Liver (tissue), 8 donors: ENCODE measurements at regions not wholly inside any gene's neighbourhood (a gene's known extent, or its start where the extent isn't known, plus 50 kb on each side); places are given as distances from the start of the nearest gene placed in this dataset.
"Not testable (repeated sequence)": the region's sequence is repeated elsewhere in the genome, so short reads cannot be mapped to it uniquely, and the experiment has no call there.

Experiments used
- DNase-seq: peaks from one replicate; pipeline ENCODE4 v3.0.0-alpha.2; 2017; ENCODE audit warnings: low spot score
- H3K27ac ChIP-seq, 2 donors: one replicate each; pipeline ENCODE4 v1.7.0; 2013; ENCODE audit warnings: inconsistent platforms in 2 of 2, low read length in 2 of 2, control low read depth in 1 of 2, low read depth in 1 of 2, mild to moderate bottlenecking in 1 of 2
- H3K27me3 ChIP-seq, 4 donors: one replicate each; pipeline versions ENCODE4 v1.6.1 to v1.7.0; 2013; ENCODE audit warnings: low read length in 3 of 4, inconsistent platforms in 1 of 4, mild to moderate bottlenecking in 1 of 4, moderate library complexity in 1 of 4; ENCODE audit not compliant: control insufficient read depth in 4 of 4, insufficient read depth in 4 of 4
- H3K36me3 ChIP-seq, 4 donors: one replicate each; pipeline versions ENCODE4 v1.6.1 to v1.7.0; 2013; ENCODE audit warnings: low read length in 3 of 4, mild to moderate bottlenecking in 3 of 4, low read depth in 1 of 4, moderate library complexity in 1 of 4; ENCODE audit not compliant: control insufficient read depth in 4 of 4, insufficient read depth in 3 of 4
- H3K4me1 ChIP-seq, 4 donors: one replicate each; pipeline versions ENCODE4 v1.6.1 to v1.7.0; 2013; ENCODE audit warnings: low read length in 3 of 4, mild to moderate bottlenecking in 3 of 4, moderate library complexity in 1 of 4; ENCODE audit not compliant: control insufficient read depth in 4 of 4, insufficient read depth in 4 of 4
- H3K4me3 ChIP-seq, 3 donors: one replicate each; pipeline versions ENCODE4 v1.6.1 to v1.7.0; 2013; ENCODE audit warnings: low read length in 3 of 3, control low read depth in 1 of 3, low read depth in 1 of 3, mild to moderate bottlenecking in 1 of 3
- H3K9ac ChIP-seq, 2 donors: one replicate each; pipeline ENCODE4 v1.7.0; 2013; ENCODE audit warnings: low read length in 2 of 2, mild to moderate bottlenecking in 2 of 2, moderate library complexity in 2 of 2, control low read depth in 1 of 2, low read depth in 1 of 2
- H3K9me3 ChIP-seq, 4 donors: one replicate each; pipeline versions ENCODE4 v1.6.1 to v1.7.0; 2013; ENCODE audit warnings: low read length in 3 of 4; ENCODE audit not compliant: control insufficient read depth in 4 of 4
- CTCF ChIP-seq: fragments of 150-350 bp; IDR thresholded peaks from 2 replicates; pipeline ENCODE4 v1.5.1; 2017; ENCODE audit warnings: improper control_type of control experiment, low read depth, low read length; ENCODE audit not compliant: missing input control
- EGR1 ChIP-seq, 2 donors: IDR thresholded peaks; 2 replicates each; pipeline ENCODE4 v1.6.1; 2016 to 2018; ENCODE audit warnings: antibody characterized with exemption in 2 of 2, low read depth in 2 of 2
- FOXA1 ChIP-seq: IDR thresholded peaks from 2 replicates; pipeline ENCODE4 v1.6.1; 2016; ENCODE audit warnings: antibody characterized with exemption
- FOXA2 ChIP-seq: IDR thresholded peaks from 2 replicates; pipeline ENCODE4 v1.6.1; 2016; ENCODE audit warnings: antibody characterized with exemption
- HNF4A ChIP-seq, 2 donors: conservative IDR thresholded peaks; 2 replicates each; pipeline ENCODE4 v1.6.1; 2016; ENCODE audit warnings: antibody characterized with exemption in 2 of 2, mild to moderate bottlenecking in 2 of 2
- HNF4G ChIP-seq: IDR thresholded peaks from 2 replicates; pipeline ENCODE4 v1.6.1; 2016; ENCODE audit warnings: antibody characterized with exemption
- JUND ChIP-seq, 2 donors: IDR thresholded peaks; 2 replicates each; pipeline ENCODE4 v1.6.1; 2016; ENCODE audit warnings: antibody characterized with exemption in 2 of 2
- NR2F2 ChIP-seq: IDR thresholded peaks from 2 replicates; pipeline ENCODE4 v1.6.1; 2016; ENCODE audit warnings: antibody characterized with exemption
- RXRA ChIP-seq, 2 donors: IDR thresholded peaks; 2 replicates each; pipeline ENCODE4 v1.6.1; 2017 to 2018; ENCODE audit warnings: antibody characterized with exemption in 2 of 2, mild to moderate bottlenecking in 1 of 2
- SP1 ChIP-seq: IDR thresholded peaks from 2 replicates; pipeline ENCODE4 v1.6.1; 2018; ENCODE audit warnings: antibody characterized with exemption, mild to moderate bottlenecking
- TAF1 ChIP-seq: conservative IDR thresholded peaks from 2 replicates; pipeline ENCODE4 v1.6.1; 2016; ENCODE audit warnings: antibody characterized with exemption, mild to moderate bottlenecking
- YY1 ChIP-seq: IDR thresholded peaks from 2 replicates; pipeline ENCODE4 v1.6.1; 2016; ENCODE audit warnings: antibody characterized with exemption, mild to moderate bottlenecking
- ZBTB33 ChIP-seq: IDR thresholded peaks from 2 replicates; pipeline ENCODE4 v1.6.1; 2016; ENCODE audit warnings: antibody characterized with exemption
- WGBS: extraction: QIAGEN DNeasy Blood & Tissue Kit; methylation state at CpG from one replicate; pipeline ENCODE4 v1.1.7; 2013; 5-methylcytosine and 5-hydroxymethylcytosine counted together
- TF ChIP-seq, protein P1 (sequence below): IDR thresholded peaks from 2 replicates; pipeline ENCODE4 v1.6.1; 2016; ENCODE audit warnings: antibody characterized with exemption
- TF ChIP-seq, protein P2 (sequence below): IDR thresholded peaks from 2 replicates; pipeline ENCODE4 v1.6.1; 2016; ENCODE audit warnings: antibody characterized with exemption, mild to moderate bottlenecking
- donor health status: healthy.
- donor health status: healthy.
- donor health status: healthy.
- donor health status: healthy.
- donor health status: healthy.

GRCh38 chr13:22886061-22886460 is 294.7 kb upstream of the SGCG start:
- not testable (repeated sequence) for H3K4me3 ChIP-seq, H3K9me3 ChIP-seq, H3K27ac ChIP-seq, H3K4me1 ChIP-seq, H3K27me3 ChIP-seq, H3K9ac ChIP-seq, DNase-seq, H3K36me3 ChIP-seq
- WGBS: 88% methylated on average over 8 of the region's 8 CpGs

DNA sequence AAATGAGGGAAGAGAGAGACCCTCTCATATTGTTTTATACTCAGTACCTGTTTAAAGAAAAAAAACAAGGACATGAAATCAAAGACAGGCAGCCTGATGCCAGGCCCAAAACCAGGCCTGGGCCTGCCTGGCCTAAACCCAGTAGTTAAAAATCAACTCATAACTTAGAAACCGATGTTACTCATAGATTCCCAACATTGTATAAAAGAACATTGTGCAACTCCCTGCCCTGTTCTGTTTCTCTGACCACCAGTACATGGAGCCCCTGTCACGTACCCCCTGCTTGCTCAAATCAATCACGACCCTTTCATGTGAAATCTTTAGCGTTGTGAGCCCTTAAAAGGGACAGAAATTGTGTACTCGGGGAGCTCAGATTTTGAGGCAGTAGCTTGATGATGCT is 291.4 kb upstream of the SGCG start:
- H3K36me3 ChIP-seq, H3K27ac ChIP-seq, H3K4me1 ChIP-seq, H3K4me3 ChIP-seq, DNase-seq, H3K9me3 ChIP-seq, H3K9ac ChIP-seq, H3K27me3 ChIP-seq: not testable (repeated sequence)
- WGBS: 81% methylated on average over 5 of the region's 5 CpGs

DNA sequence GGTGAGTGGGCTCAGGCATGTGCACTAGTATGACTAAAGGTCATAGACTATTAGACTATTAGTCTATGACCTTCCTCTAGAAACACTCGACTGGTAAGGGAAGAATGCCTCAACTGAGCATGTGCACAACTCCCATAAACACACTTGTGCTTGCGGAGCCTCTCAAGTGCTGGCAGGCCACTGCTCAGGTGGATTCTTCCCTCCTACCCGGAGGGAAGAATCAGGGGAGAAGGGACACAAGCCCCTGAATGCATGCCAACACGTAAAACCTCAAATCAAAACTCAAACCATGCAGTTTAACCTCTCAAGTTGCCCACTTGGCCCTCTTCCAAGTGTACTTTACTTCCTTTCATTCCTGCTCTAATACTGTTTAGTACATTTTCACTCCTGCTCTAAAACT is 287.6 kb upstream of the SGCG start:
- no peak for DNase-seq
- Histone ChIP-seq H3K36me3 (no peaks in the 10 kb centered on the region), H3K9ac (no peak overlapping the region), H3K27me3 (no peaks in the 10 kb centered on the region), H3K27ac (no peak overlapping the region), H3K4me1 (no peaks in the 10 kb centered on the region), H3K4me3 (no peak overlapping the region), H3K9me3 (no peaks in the 10 kb centered on the region)
- TF ChIP-seq FOXA2: no peak
- TF ChIP-seq RXRA (IDR thresholded peaks at IDR 0.05): no peak
- no peak for TF ChIP-seq YY1
- TF ChIP-seq EGR1 (IDR thresholded peaks at IDR 0.05; ENCODE audit: low read depth in 2 of 2): no peak
- no peak for TF ChIP-seq ZBTB33
- no peak for TF ChIP-seq HNF4G
- no peak for TF ChIP-seq TAF1
- no peak for TF ChIP-seq FOXA1
- TF ChIP-seq, protein P1, sequence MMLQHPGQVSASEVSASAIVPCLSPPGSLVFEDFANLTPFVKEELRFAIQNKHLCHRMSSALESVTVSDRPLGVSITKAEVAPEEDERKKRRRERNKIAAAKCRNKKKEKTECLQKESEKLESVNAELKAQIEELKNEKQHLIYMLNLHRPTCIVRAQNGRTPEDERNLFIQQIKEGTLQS: no peak
- no peak for TF ChIP-seq CTCF
- no peak for TF ChIP-seq SP1
- no peak for TF ChIP-seq JUND (IDR thresholded peaks at IDR 0.05)
- TF ChIP-seq, protein P2, sequence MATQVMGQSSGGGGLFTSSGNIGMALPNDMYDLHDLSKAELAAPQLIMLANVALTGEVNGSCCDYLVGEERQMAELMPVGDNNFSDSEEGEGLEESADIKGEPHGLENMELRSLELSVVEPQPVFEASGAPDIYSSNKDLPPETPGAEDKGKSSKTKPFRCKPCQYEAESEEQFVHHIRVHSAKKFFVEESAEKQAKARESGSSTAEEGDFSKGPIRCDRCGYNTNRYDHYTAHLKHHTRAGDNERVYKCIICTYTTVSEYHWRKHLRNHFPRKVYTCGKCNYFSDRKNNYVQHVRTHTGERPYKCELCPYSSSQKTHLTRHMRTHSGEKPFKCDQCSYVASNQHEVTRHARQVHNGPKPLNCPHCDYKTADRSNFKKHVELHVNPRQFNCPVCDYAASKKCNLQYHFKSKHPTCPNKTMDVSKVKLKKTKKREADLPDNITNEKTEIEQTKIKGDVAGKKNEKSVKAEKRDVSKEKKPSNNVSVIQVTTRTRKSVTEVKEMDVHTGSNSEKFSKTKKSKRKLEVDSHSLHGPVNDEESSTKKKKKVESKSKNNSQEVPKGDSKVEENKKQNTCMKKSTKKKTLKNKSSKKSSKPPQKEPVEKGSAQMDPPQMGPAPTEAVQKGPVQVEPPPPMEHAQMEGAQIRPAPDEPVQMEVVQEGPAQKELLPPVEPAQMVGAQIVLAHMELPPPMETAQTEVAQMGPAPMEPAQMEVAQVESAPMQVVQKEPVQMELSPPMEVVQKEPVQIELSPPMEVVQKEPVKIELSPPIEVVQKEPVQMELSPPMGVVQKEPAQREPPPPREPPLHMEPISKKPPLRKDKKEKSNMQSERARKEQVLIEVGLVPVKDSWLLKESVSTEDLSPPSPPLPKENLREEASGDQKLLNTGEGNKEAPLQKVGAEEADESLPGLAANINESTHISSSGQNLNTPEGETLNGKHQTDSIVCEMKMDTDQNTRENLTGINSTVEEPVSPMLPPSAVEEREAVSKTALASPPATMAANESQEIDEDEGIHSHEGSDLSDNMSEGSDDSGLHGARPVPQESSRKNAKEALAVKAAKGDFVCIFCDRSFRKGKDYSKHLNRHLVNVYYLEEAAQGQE: no peak
- TF ChIP-seq NR2F2: no peak
- TF ChIP-seq HNF4A (conservative IDR thresholded peaks at IDR 0.05): no peak
- WGBS: 57% methylated on average over 4 of the region's 4 CpGs
